ENCODE measurements at regions not wholly inside any gene's neighbourhood (a gene's known extent, or its start where the extent isn't known, plus 50 kb on each side); places are given as distances from the start of the nearest gene placed in this dataset.

DNA sequence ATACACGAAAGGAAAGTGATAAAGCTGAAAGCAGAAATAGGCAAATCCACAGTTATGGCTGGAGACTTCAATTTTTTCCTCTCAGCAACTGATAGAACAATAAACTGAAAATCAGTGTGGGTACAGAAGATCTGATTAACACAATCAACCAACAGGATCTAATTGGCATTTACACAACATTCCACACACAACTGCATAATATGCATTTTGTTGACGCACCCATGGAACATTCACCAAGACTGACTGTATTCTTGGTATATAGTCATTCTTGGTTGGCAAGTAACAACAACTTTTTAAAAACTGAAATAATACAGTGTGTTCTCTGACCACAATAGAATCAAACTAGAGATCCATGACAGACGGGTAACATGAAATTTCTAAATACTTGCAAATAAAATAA is 218.7 kb upstream of the S1PR3 start:
- TF ChIP-seq, protein P1, sequence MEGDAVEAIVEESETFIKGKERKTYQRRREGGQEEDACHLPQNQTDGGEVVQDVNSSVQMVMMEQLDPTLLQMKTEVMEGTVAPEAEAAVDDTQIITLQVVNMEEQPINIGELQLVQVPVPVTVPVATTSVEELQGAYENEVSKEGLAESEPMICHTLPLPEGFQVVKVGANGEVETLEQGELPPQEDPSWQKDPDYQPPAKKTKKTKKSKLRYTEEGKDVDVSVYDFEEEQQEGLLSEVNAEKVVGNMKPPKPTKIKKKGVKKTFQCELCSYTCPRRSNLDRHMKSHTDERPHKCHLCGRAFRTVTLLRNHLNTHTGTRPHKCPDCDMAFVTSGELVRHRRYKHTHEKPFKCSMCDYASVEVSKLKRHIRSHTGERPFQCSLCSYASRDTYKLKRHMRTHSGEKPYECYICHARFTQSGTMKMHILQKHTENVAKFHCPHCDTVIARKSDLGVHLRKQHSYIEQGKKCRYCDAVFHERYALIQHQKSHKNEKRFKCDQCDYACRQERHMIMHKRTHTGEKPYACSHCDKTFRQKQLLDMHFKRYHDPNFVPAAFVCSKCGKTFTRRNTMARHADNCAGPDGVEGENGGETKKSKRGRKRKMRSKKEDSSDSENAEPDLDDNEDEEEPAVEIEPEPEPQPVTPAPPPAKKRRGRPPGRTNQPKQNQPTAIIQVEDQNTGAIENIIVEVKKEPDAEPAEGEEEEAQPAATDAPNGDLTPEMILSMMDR (IDR thresholded peaks at IDR 0.05; ENCODE audit: low read length), result no peak
- TF ChIP-seq EZH2phosphoT487 (IDR thresholded peaks at IDR 0.05; ENCODE audit: low read length), result no peak
